IMR-90 (cell line): ENCODE measurements at regions not wholly inside any gene's neighbourhood (a gene's known extent, or its start where the extent isn't known, plus 50 kb on each side); places are given as distances from the start of the nearest gene placed in this dataset.

Experiments used
- ATAC-seq: fragments of 200-7000 bp; cut with Tn5 transposase; 2 replicates; pipeline ENCODE4 v1.9.1; 2020; ENCODE audit warnings: low read depth, mild to moderate bottlenecking, moderate library complexity
- BruUV-seq: library from RNA; stranded (reverse); fragments of 400-500 nt; replicated peaks from 2 replicates; lab custom pipeline; 2021; lab: Mats Ljungman, UMichigan
- CTCF ChIA-PET: fragments of 300-600 bp; formaldehyde crosslinking; extraction: SDS; loops from one replicate; lab custom pipeline; 2021; ENCODE audit warnings: antibody characterized with exemption; lab: Yijun Ruan, JAX
- POLR2A ChIA-PET: fragments of 300-600 bp; sonication (Branson Sonifier 250); formaldehyde crosslinking; loops from one replicate; lab custom pipeline; 2022; ENCODE audit warnings: antibody characterized with exemption; ENCODE audit not compliant: unreplicated experiment; lab: Charles Lee
- DNase-seq: peaks from one replicate; pipeline ENCODE4 v3.0.0; 2013
- H2AFZ ChIP-seq: replicated peaks from 2 replicates; pipeline ENCODE3; 2013; ENCODE audit warnings: low read length, mild to moderate bottlenecking; ENCODE audit not compliant: poor library complexity
- H2AK5ac ChIP-seq: 2 replicates; pipeline ENCODE4 v1.6.1; 2013; ENCODE audit warnings: low read depth, low read length, inconsistent platforms
- H2AK9ac ChIP-seq: replicated peaks from 2 replicates; pipeline ENCODE3; 2013; ENCODE audit warnings: mild to moderate bottlenecking, low read depth, low read length, moderate library complexity; ENCODE audit not compliant: poor library complexity
- H2BK120ac ChIP-seq: 2 replicates; pipeline ENCODE4 v1.6.1; 2013; ENCODE audit warnings: low read depth, low read length, inconsistent platforms
- H2BK15ac ChIP-seq: 3 replicates; pipeline ENCODE4 v1.6.1; 2013; ENCODE audit warnings: low read depth, low read length, inconsistent platforms
- H2BK20ac ChIP-seq: 2 replicates; pipeline ENCODE4 v1.6.1; 2013; ENCODE audit warnings: low read depth, mild to moderate bottlenecking, inconsistent platforms, low read length, moderate library complexity
- H2BK5ac ChIP-seq: 2 replicates; pipeline ENCODE4 v1.6.1; 2013; ENCODE audit warnings: mild to moderate bottlenecking, low read depth, low read length, inconsistent platforms; ENCODE audit not compliant: poor library complexity, severe bottlenecking
- H3K14ac ChIP-seq: replicated peaks from 2 replicates; pipeline ENCODE4 v1.6.1; 2013; ENCODE audit warnings: low read depth, low read length, inconsistent platforms
- H3K18ac ChIP-seq: 2 replicates; pipeline ENCODE4 v1.6.1; 2013; ENCODE audit warnings: low read depth, low read length, control low read depth
- H3K23ac ChIP-seq: 2 replicates; pipeline ENCODE4 v1.6.1; 2013; ENCODE audit warnings: low read depth, low read length, inconsistent platforms
- H3K27ac ChIP-seq: 2 replicates; pipeline ENCODE4 v1.5.1; 2013; ENCODE audit warnings: mild to moderate bottlenecking, control low read depth, low read length; ENCODE audit not compliant: insufficient read depth
- H3K27me3 ChIP-seq: 2 replicates; pipeline ENCODE4 v1.6.1; 2013; ENCODE audit warnings: low read length; ENCODE audit not compliant: control insufficient read depth, insufficient read depth
- H3K36me3 ChIP-seq: 2 replicates; pipeline ENCODE4 v1.6.1; 2013; ENCODE audit warnings: low read length, mixed read lengths; ENCODE audit not compliant: control insufficient read depth, insufficient read depth
- H3K4ac ChIP-seq: 2 replicates; pipeline ENCODE4 v1.6.1; 2013; ENCODE audit warnings: low read depth, low read length, inconsistent platforms
- H3K4me1 ChIP-seq: 2 replicates; pipeline ENCODE4 v1.6.1; 2013; ENCODE audit warnings: low read length, mixed read lengths; ENCODE audit not compliant: control insufficient read depth, insufficient read depth
- H3K4me2 ChIP-seq: 2 replicates; pipeline ENCODE4 v1.6.1; 2013; ENCODE audit warnings: low read depth, mild to moderate bottlenecking, control low read depth, low read length, moderate library complexity
- H3K4me3 ChIP-seq: 2 replicates; pipeline ENCODE4 v1.5.1; 2013; ENCODE audit warnings: low read depth, mild to moderate bottlenecking, control low read depth, low read length, moderate library complexity; ENCODE audit not compliant: insufficient read depth
- H3K56ac ChIP-seq: 2 replicates; pipeline ENCODE4 v1.6.1; 2013; ENCODE audit warnings: low read length, inconsistent platforms; ENCODE audit not compliant: insufficient read depth; ENCODE audit errors: extremely low read depth
- H3K79me1 ChIP-seq, 2 experiments: 2 replicates each; pipeline ENCODE4 v1.6.1; 2013; ENCODE audit warnings: low read length in 2 of 2, inconsistent platforms in 1 of 2, low read depth in 1 of 2
- H3K9ac ChIP-seq: 2 replicates; pipeline ENCODE4 v1.6.1; 2013; ENCODE audit warnings: low read depth, low read length, control low read depth
- H3K9me1 ChIP-seq: 2 replicates; pipeline ENCODE4 v1.6.1; 2013; ENCODE audit warnings: low read length, inconsistent platforms; ENCODE audit not compliant: insufficient read depth
- H3K9me3 ChIP-seq: 2 replicates; pipeline ENCODE4 v1.6.1; 2013; ENCODE audit warnings: low read length; ENCODE audit not compliant: control insufficient read depth, insufficient read depth
- H4K20me1 ChIP-seq: 2 replicates; pipeline ENCODE4 v1.6.1; 2013; ENCODE audit warnings: low read length, inconsistent platforms; ENCODE audit not compliant: insufficient read depth
- H4K5ac ChIP-seq: 2 replicates; pipeline ENCODE4 v1.6.1; 2013; ENCODE audit warnings: mild to moderate bottlenecking, low read depth, low read length, control low read depth
- H4K8ac ChIP-seq, 2 experiments: 2 replicates each; pipeline ENCODE4 v1.6.1; 2013; ENCODE audit warnings: low read depth in 2 of 2, low read length in 2 of 2, control low read depth in 1 of 2, inconsistent platforms in 1 of 2
- H4K91ac ChIP-seq: 2 replicates; pipeline ENCODE4 v1.6.1; 2013; ENCODE audit warnings: low read depth, low read length, inconsistent platforms; ENCODE audit not compliant: insufficient read depth
- FOS ChIP-seq: fragments of 150-350 bp; IDR thresholded peaks from 2 replicates; pipeline ENCODE4 v1.6.1; 2016; ENCODE audit warnings: low read depth, low read length
- WGBS, 2 experiments: methylation state at CpG; one replicate each; pipeline versions ENCODE4 v1.1.5 to v1.1.7; 2013; ENCODE audit warnings: missing lambda C conversion rate in 2 of 2; ENCODE audit not compliant: insufficient read length in 1 of 2; ENCODE audit errors: extremely low coverage in 2 of 2; 5-methylcytosine and 5-hydroxymethylcytosine counted together
- dilution Hi-C: fragments of 300-500 bp; cut with HindIII; formaldehyde crosslinking; loops from one replicate; pipeline ENCODE4 v1.14.3; 2018; ENCODE audit warnings: low sequenced_read_pairs; ENCODE audit not compliant: unreplicated experiment
- in situ Hi-C: fragments of 300-500 bp; cut with MboI; formaldehyde crosslinking; loops from 3 replicates; pipeline ENCODE4 v1.14.3; 2019; ENCODE audit warnings: low sequenced_read_pairs, inconsistent platforms, mixed read lengths
- intact Hi-C: fragments of 100-400 bp; cut with micrococcal nuclease; formaldehyde crosslinking; loops from 2 replicates; pipeline ENCODE4 v1.10.0; 2022

- Histone ChIP-seq H4K5ac (no peak overlapping the region), H2BK120ac (no peak overlapping the region), H2AK9ac (no peak overlapping the region), H3K9ac (no peak overlapping the region), H3K4me2 (no peak overlapping the region), H3K23ac (no peak overlapping the region), H3K9me3 (peaks cover 33% of the 10 kb centered on the region), H3K56ac (no peak overlapping the region), H2BK15ac (no peak overlapping the region), H3K14ac (no peak overlapping the region), H3K18ac (no peak overlapping the region), H3K4me1 (no peaks in the 10 kb centered on the region), H4K20me1 (no peaks in the 10 kb centered on the region), H4K8ac (no peak overlapping the region), H2AFZ (no peak overlapping the region), H4K91ac (no peak overlapping the region), H2BK5ac (no peak overlapping the region), H3K79me1 (no peaks in the 10 kb centered on the region), H3K4me3 (no peak overlapping the region), H3K4ac (no peak overlapping the region), H2BK20ac (no peak overlapping the region), H3K27ac (no peak overlapping the region), H3K36me3 (no peaks in the 10 kb centered on the region), H3K9me1 (no peaks in the 10 kb centered on the region), H3K27me3 (no peaks in the 10 kb centered on the region), H2AK5ac (no peak overlapping the region)
- DNase-seq, result no peak
- no peak for ATAC-seq
- dilution Hi-C loops, result no loop called here
- ChIA-PET CTCF (no interaction called here), POLR2A (no interaction called here)
- no peak for TF ChIP-seq FOS
- 67% methylated on average over 3 of the region's 8 CpGs; no CpG with 5 or more reads in 1 of the 2 experiments for WGBS, 2 experiments
- in situ Hi-C loops, result no loop called here
- intact Hi-C loops, result no loop called here
- BruUV-seq, result no TSS peak
Observed at GRCh38 chr5:2621631-2622030, 129.8 kb downstream of the IRX2 start.
